C4-2B (cell line): ENCODE measurements at regions not wholly inside any gene's neighbourhood (a gene's known extent, or its start where the extent isn't known, plus 50 kb on each side); places are given as distances from the start of the nearest gene placed in this dataset.

ENCODE experiments used
- ZFX ChIP-seq: fragments of 450-650 bp; IDR thresholded peaks from 2 replicates; pipeline ENCODE4 v1.6.1; 2017
- TF ChIP-seq, protein P1 (sequence below): fragments of 450-650 bp; conservative IDR thresholded peaks from 2 replicates; pipeline ENCODE4 v1.5.1; 2017; ENCODE audit warnings: mild to moderate bottlenecking

GRCh38 chr12:89838833-89839232, 130.2 kb upstream of the ATP2B1 start:
- TF ChIP-seq, protein P1, sequence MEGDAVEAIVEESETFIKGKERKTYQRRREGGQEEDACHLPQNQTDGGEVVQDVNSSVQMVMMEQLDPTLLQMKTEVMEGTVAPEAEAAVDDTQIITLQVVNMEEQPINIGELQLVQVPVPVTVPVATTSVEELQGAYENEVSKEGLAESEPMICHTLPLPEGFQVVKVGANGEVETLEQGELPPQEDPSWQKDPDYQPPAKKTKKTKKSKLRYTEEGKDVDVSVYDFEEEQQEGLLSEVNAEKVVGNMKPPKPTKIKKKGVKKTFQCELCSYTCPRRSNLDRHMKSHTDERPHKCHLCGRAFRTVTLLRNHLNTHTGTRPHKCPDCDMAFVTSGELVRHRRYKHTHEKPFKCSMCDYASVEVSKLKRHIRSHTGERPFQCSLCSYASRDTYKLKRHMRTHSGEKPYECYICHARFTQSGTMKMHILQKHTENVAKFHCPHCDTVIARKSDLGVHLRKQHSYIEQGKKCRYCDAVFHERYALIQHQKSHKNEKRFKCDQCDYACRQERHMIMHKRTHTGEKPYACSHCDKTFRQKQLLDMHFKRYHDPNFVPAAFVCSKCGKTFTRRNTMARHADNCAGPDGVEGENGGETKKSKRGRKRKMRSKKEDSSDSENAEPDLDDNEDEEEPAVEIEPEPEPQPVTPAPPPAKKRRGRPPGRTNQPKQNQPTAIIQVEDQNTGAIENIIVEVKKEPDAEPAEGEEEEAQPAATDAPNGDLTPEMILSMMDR = no peak
- no peak for TF ChIP-seq ZFX
